HEK293 (cell line): ENCODE measurements at regions not wholly inside any gene's neighbourhood (a gene's known extent, or its start where the extent isn't known, plus 50 kb on each side); places are given as distances from the start of the nearest gene placed in this dataset.

Experiments used
- CTCF ChIA-PET: fragments of 350-600 bp; formaldehyde crosslinking; extraction: SDS; loops from one replicate; lab custom pipeline; 2021; ENCODE audit warnings: antibody characterized with exemption; lab: Yijun Ruan, JAX
- POLR2A ChIA-PET: fragments of 300-600 bp; formaldehyde crosslinking; extraction: SDS; loops from one replicate; lab custom pipeline; 2020; ENCODE audit warnings: antibody characterized with exemption, inconsistent platforms; lab: Yijun Ruan, JAX
- H3K27ac ChIP-seq: fragments of 200-500 bp; sonication (Bioruptor generic); 2 replicates; pipeline ENCODE4 v1.5.1; 2014; ENCODE audit warnings: low read depth, low read length, control low read depth, inconsistent platforms; ENCODE audit errors: extremely low read depth
- H3K36me3 ChIP-seq, 2 experiments: fragments of 200-500 bp in 1 of 2; sonication (Bioruptor generic) in 1 of 2; 1 replicate in 1 of 2; 2 replicates in 1 of 2; pipeline ENCODE4 v1.5.1; 2014 to 2017; ENCODE audit warnings: inconsistent platforms in 2 of 2, low read length in 2 of 2; ENCODE audit not compliant: control insufficient read depth in 2 of 2, insufficient read depth in 1 of 2
- H3K4me1 ChIP-seq: fragments of 200-500 bp; sonication (Bioruptor generic); 2 replicates; pipeline ENCODE4 v1.5.1; 2014; ENCODE audit warnings: mild to moderate bottlenecking, low read length, inconsistent platforms; ENCODE audit not compliant: control insufficient read depth, insufficient read depth
- H3K4me3 ChIP-seq: 2 replicates; pipeline ENCODE4 v1.5.1; 2011; ENCODE audit warnings: low read depth, mild to moderate bottlenecking, control low read depth, low read length, moderate library complexity
- H3K9me3 ChIP-seq: fragments of 200-500 bp; sonication (Bioruptor generic); 2 replicates; pipeline ENCODE4 v1.5.1; 2014; ENCODE audit warnings: low read depth, low read length, inconsistent platforms; ENCODE audit not compliant: control insufficient read depth, insufficient read depth
- GLIS1 ChIP-seq: fragments of 450-650 bp; formaldehyde crosslinking; IDR thresholded peaks from 2 replicates; pipeline ENCODE4 v1.5.1; 2016; ENCODE audit warnings: missing biosample characterization, missing genetic modification characterization
- MEIS1 ChIP-seq: sonication (generic); formaldehyde crosslinking; IDR thresholded peaks from 2 replicates; pipeline ENCODE4 v1.8.1; 2022; ENCODE audit warnings: missing genetic modification reagents, mild to moderate bottlenecking, borderline replicate concordance
- MYNN ChIP-seq: fragments of 450-650 bp; formaldehyde crosslinking; IDR thresholded peaks from 2 replicates; pipeline ENCODE4 v1.5.1; 2016; ENCODE audit warnings: missing biosample characterization, missing genetic modification characterization, borderline replicate concordance
- WT1 ChIP-seq: fragments of 450-650 bp; formaldehyde crosslinking; IDR thresholded peaks from 2 replicates; pipeline ENCODE4 v1.5.1; 2016; ENCODE audit warnings: missing biosample characterization, missing genetic modification characterization
- ZBTB17 ChIP-seq: fragments of 450-650 bp; formaldehyde crosslinking; IDR thresholded peaks from 2 replicates; pipeline ENCODE4 v1.5.1; 2016; ENCODE audit warnings: missing biosample characterization, missing genetic modification characterization
- ZFP37 ChIP-seq: fragments of 450-650 bp; formaldehyde crosslinking; IDR thresholded peaks from 2 replicates; pipeline ENCODE4 v1.5.1; 2016; ENCODE audit warnings: missing biosample characterization, missing genetic modification characterization
- ZNF248 ChIP-seq: fragments of 450-650 bp; formaldehyde crosslinking; IDR thresholded peaks from 2 replicates; pipeline ENCODE4 v1.5.1; 2017; ENCODE audit warnings: missing biosample characterization, missing genetic modification characterization
- ZNF292 ChIP-seq: fragments of 450-650 bp; formaldehyde crosslinking; IDR thresholded peaks from 2 replicates; pipeline ENCODE4 v1.5.1; 2016; ENCODE audit warnings: low read depth, missing biosample characterization, missing genetic modification characterization, borderline replicate concordance
- ZNF394 ChIP-seq: fragments of 450-650 bp; formaldehyde crosslinking; IDR thresholded peaks from 2 replicates; pipeline ENCODE4 v1.5.1; 2016; ENCODE audit warnings: missing biosample characterization, missing genetic modification characterization, mild to moderate bottlenecking, moderate library complexity, borderline replicate concordance
- ZNF423 ChIP-seq: fragments of 450-650 bp; formaldehyde crosslinking; IDR thresholded peaks from 2 replicates; pipeline ENCODE4 v1.5.1; 2016; ENCODE audit warnings: missing biosample characterization, missing genetic modification characterization
- ZNF473 ChIP-seq: fragments of 450-650 bp; formaldehyde crosslinking; IDR thresholded peaks from 2 replicates; pipeline ENCODE4 v1.5.1; 2017; ENCODE audit warnings: missing biosample characterization, missing genetic modification characterization
- ZNF501 ChIP-seq: fragments of 450-650 bp; formaldehyde crosslinking; IDR thresholded peaks from 2 replicates; pipeline ENCODE4 v1.5.1; 2016; ENCODE audit warnings: missing biosample characterization, missing genetic modification characterization
- ZNF521 ChIP-seq: fragments of 450-650 bp; formaldehyde crosslinking; IDR thresholded peaks from 2 replicates; pipeline ENCODE4 v1.5.1; 2017; ENCODE audit warnings: missing biosample characterization, mild to moderate bottlenecking, missing genetic modification characterization
- ZNF623 ChIP-seq: fragments of 450-650 bp; formaldehyde crosslinking; IDR thresholded peaks from 2 replicates; pipeline ENCODE4 v1.5.1; 2016; ENCODE audit warnings: missing biosample characterization, missing genetic modification characterization
- ZNF664 ChIP-seq: fragments of 450-650 bp; formaldehyde crosslinking; IDR thresholded peaks from 2 replicates; pipeline ENCODE4 v1.5.1; 2016; ENCODE audit warnings: missing biosample characterization, missing genetic modification characterization
- ZNF747 ChIP-seq: fragments of 450-650 bp; formaldehyde crosslinking; IDR thresholded peaks from 2 replicates; pipeline ENCODE4 v1.5.1; 2016; ENCODE audit warnings: missing biosample characterization, missing genetic modification characterization
- ZNF768 ChIP-seq: fragments of 450-650 bp; formaldehyde crosslinking; IDR thresholded peaks from 2 replicates; pipeline ENCODE4 v1.5.1; 2018; ENCODE audit warnings: missing biosample characterization, mild to moderate bottlenecking, missing genetic modification characterization
- TF ChIP-seq, protein P1 (sequence below): fragments of 450-650 bp; formaldehyde crosslinking; IDR thresholded peaks from 2 replicates; pipeline ENCODE4 v1.5.1; 2016; ENCODE audit warnings: missing biosample characterization, missing genetic modification characterization
- TF ChIP-seq, protein P2 (sequence below): fragments of 450-650 bp; formaldehyde crosslinking; IDR thresholded peaks from 2 replicates; pipeline ENCODE4 v1.5.1; 2016; ENCODE audit warnings: missing biosample characterization, missing genetic modification characterization
- TF ChIP-seq, protein P3 (sequence below): fragments of 450-650 bp; formaldehyde crosslinking; IDR thresholded peaks from 2 replicates; pipeline ENCODE4 v1.5.1; 2016; ENCODE audit warnings: missing biosample characterization, missing genetic modification characterization, borderline replicate concordance

DNA sequence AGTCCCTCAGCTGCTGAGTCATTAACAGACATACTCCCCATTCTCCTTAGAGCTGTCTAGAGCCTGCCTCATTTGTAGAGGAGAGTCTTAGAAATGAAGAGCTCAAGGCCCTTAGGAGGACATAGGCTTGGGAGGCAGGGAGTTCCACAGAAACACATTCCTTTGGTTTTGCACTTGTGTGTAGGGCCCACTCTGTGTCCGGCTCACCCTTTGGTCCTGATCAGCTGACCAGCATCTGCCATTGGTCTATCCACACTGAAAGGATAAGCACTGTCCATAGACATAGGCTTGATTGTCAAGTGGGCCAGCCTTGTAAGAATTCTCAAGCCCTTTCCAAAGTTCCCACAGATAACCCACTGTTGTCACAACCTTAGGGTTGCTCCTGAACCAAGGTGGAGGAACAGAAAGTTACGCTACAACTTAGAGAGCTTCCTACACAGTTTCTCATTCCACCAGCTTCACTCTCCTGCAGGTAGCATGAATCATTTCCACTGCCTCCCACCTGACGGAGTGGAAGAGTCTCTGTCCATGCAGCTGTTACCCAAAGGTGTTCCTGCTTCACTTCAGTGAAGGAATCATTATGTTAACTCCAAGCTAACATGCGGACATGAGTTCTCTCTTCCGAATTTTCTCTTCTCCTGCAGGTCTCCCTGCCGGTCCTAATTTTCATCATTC, 96.1 kb downstream of the TNFSF18 start (continued):
- TF ChIP-seq, protein P1, sequence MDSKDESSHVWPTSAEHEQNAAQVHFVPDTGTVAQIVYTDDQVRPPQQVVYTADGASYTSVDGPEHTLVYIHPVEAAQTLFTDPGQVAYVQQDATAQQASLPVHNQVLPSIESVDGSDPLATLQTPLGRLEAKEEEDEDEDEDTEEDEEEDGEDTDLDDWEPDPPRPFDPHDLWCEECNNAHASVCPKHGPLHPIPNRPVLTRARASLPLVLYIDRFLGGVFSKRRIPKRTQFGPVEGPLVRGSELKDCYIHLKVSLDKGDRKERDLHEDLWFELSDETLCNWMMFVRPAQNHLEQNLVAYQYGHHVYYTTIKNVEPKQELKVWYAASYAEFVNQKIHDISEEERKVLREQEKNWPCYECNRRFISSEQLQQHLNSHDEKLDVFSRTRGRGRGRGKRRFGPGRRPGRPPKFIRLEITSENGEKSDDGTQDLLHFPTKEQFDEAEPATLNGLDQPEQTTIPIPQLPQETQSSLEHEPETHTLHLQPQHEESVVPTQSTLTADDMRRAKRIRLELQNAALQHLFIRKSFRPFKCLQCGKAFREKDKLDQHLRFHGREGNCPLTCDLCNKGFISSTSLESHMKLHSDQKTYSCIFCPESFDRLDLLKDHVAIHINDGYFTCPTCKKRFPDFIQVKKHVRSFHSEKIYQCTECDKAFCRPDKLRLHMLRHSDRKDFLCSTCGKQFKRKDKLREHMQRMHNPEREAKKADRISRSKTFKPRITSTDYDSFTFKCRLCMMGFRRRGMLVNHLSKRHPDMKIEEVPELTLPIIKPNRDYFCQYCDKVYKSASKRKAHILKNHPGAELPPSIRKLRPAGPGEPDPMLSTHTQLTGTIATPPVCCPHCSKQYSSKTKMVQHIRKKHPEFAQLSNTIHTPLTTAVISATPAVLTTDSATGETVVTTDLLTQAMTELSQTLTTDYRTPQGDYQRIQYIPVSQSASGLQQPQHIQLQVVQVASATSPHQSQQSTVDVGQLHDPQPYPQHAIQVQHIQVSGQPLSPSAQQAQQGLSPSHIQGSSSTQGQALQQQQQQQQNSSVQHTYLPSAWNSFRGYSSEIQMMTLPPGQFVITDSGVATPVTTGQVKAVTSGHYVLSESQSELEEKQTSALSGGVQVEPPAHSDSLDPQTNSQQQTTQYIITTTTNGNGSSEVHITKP, result no peak
- no peak for TF ChIP-seq ZNF623 (tag by site-specific recombination)
- TF ChIP-seq, protein P2, sequence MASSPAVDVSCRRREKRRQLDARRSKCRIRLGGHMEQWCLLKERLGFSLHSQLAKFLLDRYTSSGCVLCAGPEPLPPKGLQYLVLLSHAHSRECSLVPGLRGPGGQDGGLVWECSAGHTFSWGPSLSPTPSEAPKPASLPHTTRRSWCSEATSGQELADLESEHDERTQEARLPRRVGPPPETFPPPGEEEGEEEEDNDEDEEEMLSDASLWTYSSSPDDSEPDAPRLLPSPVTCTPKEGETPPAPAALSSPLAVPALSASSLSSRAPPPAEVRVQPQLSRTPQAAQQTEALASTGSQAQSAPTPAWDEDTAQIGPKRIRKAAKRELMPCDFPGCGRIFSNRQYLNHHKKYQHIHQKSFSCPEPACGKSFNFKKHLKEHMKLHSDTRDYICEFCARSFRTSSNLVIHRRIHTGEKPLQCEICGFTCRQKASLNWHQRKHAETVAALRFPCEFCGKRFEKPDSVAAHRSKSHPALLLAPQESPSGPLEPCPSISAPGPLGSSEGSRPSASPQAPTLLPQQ (tag by site-specific recombination), result no peak
- TF ChIP-seq MYNN (tag by site-specific recombination), result no peak
- TF ChIP-seq WT1, result no peak
- TF ChIP-seq ZNF768 (tag by site-specific recombination), result no peak
- no peak for TF ChIP-seq ZNF664

DNA sequence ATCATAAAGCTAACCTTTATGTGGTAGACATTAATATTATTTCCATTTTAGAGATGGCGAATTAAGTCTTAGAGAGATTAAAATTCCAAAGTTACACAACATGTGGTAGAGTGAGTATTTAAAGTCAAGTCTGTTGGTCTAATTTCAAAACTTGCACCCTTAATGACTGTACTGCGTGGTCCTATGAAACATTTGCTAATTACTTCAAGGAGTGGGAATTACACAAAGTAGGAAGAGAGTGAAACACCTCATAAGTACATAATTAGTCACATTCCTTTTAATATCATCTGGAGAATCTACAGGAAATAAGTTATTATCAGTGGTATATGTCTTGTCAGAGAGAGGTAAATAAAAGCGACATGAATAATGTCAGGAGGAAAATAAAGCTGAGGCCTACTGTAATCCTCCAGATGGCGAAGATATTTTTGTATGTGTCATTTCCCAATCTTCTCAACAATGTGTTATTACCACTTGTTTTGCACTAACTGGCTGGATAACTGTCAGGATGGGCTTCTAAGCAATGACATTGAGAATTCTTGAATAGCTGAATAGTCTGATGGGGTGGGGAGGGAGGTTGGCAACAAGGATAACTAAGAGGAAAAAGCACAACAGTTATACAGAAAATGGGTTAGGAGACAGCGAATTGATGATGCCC, 95.5 kb downstream of the TNFSF18 start:
- H3K4me1 ChIP-seq, result no peaks in the 10 kb centered on the region
- ChIA-PET CTCF (no interaction called here), POLR2A (no interaction called here)
- no peak overlapping the region for H3K4me3 ChIP-seq
- no peak overlapping the region for H3K27ac ChIP-seq
- no peaks in the 10 kb centered on the region for H3K9me3 ChIP-seq
- no peaks in the 10 kb centered on the region for H3K36me3 ChIP-seq
- TF ChIP-seq ZNF623 (tag by site-specific recombination), result no peak
- TF ChIP-seq, protein P2 (tag by site-specific recombination), result no peak
- TF ChIP-seq ZFP37 (tag by site-specific recombination), result no peak
- no peak for TF ChIP-seq ZNF423 (tag by site-specific recombination)
- no peak for TF ChIP-seq ZNF521 (tag by site-specific recombination)
- TF ChIP-seq ZBTB17 (tag by site-specific recombination), result no peak
- TF ChIP-seq ZNF248 (tag by site-specific recombination), result no peak
- no peak for TF ChIP-seq ZNF501 (tag by site-specific recombination)
- TF ChIP-seq ZNF394 (tag by site-specific recombination), result no peak
- no peak for TF ChIP-seq MEIS1 (CRISPR knock-in tag)
- TF ChIP-seq, protein P3, sequence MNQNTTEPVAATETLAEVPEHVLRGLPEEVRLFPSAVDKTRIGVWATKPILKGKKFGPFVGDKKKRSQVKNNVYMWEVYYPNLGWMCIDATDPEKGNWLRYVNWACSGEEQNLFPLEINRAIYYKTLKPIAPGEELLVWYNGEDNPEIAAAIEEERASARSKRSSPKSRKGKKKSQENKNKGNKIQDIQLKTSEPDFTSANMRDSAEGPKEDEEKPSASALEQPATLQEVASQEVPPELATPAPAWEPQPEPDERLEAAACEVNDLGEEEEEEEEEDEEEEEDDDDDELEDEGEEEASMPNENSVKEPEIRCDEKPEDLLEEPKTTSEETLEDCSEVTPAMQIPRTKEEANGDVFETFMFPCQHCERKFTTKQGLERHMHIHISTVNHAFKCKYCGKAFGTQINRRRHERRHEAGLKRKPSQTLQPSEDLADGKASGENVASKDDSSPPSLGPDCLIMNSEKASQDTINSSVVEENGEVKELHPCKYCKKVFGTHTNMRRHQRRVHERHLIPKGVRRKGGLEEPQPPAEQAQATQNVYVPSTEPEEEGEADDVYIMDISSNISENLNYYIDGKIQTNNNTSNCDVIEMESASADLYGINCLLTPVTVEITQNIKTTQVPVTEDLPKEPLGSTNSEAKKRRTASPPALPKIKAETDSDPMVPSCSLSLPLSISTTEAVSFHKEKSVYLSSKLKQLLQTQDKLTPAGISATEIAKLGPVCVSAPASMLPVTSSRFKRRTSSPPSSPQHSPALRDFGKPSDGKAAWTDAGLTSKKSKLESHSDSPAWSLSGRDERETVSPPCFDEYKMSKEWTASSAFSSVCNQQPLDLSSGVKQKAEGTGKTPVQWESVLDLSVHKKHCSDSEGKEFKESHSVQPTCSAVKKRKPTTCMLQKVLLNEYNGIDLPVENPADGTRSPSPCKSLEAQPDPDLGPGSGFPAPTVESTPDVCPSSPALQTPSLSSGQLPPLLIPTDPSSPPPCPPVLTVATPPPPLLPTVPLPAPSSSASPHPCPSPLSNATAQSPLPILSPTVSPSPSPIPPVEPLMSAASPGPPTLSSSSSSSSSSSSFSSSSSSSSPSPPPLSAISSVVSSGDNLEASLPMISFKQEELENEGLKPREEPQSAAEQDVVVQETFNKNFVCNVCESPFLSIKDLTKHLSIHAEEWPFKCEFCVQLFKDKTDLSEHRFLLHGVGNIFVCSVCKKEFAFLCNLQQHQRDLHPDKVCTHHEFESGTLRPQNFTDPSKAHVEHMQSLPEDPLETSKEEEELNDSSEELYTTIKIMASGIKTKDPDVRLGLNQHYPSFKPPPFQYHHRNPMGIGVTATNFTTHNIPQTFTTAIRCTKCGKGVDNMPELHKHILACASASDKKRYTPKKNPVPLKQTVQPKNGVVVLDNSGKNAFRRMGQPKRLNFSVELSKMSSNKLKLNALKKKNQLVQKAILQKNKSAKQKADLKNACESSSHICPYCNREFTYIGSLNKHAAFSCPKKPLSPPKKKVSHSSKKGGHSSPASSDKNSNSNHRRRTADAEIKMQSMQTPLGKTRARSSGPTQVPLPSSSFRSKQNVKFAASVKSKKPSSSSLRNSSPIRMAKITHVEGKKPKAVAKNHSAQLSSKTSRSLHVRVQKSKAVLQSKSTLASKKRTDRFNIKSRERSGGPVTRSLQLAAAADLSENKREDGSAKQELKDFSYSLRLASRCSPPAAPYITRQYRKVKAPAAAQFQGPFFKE (tag by site-specific recombination), result no peak
- no peak for TF ChIP-seq GLIS1 (tag by site-specific recombination)
- TF ChIP-seq ZNF473 (tag by site-specific recombination), result no peak
- no peak for TF ChIP-seq ZNF747 (tag by site-specific recombination)
- TF ChIP-seq ZNF292 (tag by site-specific recombination), result no peak
